ENCODE measurements at regions not wholly inside any gene's neighbourhood (a gene's known extent, or its start where the extent isn't known, plus 50 kb on each side); places are given as distances from the start of the nearest gene placed in this dataset.

DNA sequence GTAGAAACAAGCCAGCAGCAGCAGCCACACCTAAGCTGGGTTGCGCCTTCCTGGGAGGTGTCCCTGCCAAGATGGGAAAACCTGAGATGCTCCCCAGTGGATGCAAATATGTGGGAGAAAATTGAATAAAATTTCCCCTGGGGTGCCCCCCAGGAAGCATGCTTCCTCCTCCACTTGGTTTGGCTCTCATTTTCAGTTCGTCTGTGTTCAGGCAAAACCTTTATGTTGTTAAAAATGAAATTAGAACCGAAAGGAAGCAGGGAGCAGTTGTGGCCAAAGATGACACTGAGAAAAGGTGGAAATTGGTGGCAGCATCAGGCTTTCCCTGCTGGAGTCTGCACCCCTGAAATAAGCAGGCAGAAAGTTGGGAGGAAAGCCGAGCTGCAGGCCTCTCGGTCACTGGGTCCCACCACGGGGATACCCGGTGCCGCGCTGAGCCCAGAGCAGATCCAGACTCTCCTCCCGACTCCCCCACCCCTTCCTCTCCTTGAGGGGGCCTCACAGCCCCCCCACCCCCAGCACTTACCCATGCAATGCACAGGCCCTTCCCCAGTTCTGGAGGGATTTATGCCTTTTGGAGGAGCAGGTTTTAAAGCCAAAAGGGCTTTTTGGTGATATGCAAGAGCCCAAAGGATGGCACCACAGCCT is 267.7 kb upstream of the SPRED2 start:
- TF ChIP-seq, protein P1, sequence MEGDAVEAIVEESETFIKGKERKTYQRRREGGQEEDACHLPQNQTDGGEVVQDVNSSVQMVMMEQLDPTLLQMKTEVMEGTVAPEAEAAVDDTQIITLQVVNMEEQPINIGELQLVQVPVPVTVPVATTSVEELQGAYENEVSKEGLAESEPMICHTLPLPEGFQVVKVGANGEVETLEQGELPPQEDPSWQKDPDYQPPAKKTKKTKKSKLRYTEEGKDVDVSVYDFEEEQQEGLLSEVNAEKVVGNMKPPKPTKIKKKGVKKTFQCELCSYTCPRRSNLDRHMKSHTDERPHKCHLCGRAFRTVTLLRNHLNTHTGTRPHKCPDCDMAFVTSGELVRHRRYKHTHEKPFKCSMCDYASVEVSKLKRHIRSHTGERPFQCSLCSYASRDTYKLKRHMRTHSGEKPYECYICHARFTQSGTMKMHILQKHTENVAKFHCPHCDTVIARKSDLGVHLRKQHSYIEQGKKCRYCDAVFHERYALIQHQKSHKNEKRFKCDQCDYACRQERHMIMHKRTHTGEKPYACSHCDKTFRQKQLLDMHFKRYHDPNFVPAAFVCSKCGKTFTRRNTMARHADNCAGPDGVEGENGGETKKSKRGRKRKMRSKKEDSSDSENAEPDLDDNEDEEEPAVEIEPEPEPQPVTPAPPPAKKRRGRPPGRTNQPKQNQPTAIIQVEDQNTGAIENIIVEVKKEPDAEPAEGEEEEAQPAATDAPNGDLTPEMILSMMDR (IDR thresholded peaks at IDR 0.05; ENCODE audit: insufficient read depth, low read length) = no peak
- TF ChIP-seq, protein P2, sequence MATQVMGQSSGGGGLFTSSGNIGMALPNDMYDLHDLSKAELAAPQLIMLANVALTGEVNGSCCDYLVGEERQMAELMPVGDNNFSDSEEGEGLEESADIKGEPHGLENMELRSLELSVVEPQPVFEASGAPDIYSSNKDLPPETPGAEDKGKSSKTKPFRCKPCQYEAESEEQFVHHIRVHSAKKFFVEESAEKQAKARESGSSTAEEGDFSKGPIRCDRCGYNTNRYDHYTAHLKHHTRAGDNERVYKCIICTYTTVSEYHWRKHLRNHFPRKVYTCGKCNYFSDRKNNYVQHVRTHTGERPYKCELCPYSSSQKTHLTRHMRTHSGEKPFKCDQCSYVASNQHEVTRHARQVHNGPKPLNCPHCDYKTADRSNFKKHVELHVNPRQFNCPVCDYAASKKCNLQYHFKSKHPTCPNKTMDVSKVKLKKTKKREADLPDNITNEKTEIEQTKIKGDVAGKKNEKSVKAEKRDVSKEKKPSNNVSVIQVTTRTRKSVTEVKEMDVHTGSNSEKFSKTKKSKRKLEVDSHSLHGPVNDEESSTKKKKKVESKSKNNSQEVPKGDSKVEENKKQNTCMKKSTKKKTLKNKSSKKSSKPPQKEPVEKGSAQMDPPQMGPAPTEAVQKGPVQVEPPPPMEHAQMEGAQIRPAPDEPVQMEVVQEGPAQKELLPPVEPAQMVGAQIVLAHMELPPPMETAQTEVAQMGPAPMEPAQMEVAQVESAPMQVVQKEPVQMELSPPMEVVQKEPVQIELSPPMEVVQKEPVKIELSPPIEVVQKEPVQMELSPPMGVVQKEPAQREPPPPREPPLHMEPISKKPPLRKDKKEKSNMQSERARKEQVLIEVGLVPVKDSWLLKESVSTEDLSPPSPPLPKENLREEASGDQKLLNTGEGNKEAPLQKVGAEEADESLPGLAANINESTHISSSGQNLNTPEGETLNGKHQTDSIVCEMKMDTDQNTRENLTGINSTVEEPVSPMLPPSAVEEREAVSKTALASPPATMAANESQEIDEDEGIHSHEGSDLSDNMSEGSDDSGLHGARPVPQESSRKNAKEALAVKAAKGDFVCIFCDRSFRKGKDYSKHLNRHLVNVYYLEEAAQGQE (IDR thresholded peaks at IDR 0.05; ENCODE audit: insufficient replicate concordance, low read depth) = no peak
- TF ChIP-seq POLR2AphosphoS5 (IDR thresholded peaks at IDR 0.05; ENCODE audit: low read depth) = no peak

Data from HL-60 (cell line).